ENCODE measurements at regions not wholly inside any gene's neighbourhood (a gene's known extent, or its start where the extent isn't known, plus 50 kb on each side); places are given as distances from the start of the nearest gene placed in this dataset.
A peak's percentile ranks its signal among the peaks of the same experiment; 100 is the strongest.

DNA sequence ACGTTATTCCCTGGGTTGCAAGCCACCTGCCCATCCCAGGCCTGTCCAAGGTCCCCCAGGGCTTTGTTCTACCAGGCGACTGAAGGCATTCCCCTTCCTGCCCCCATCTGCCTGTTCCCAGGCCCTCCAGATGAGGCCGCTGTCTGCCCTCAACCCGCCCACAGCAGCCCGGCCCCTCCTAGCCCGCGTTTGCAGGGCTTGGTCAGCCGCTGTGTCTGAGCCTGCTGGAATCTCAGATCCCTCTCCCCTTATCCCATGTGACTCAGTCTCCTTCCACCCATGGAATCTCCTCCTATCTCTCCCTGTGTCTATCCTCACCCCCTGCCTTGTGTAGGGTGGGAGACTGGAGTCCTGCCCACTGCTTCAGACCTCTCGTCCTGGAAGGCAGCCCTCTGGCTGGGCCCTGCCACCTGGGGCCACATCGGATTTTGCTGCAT is 186.0 kb upstream of the TNRC6C start (continued):
- TF ChIP-seq ZNF552 (CRISPR knock-in tag; IDR thresholded peaks at IDR 0.05; ENCODE audit: borderline replicate concordance) (no peak), SP1 (IDR thresholded peaks at IDR 0.05) (no peak), SP1 (CRISPR knock-in tag; IDR thresholded peaks at IDR 0.05) (peak; percentile 51; the same call in 1 of the 2 replicates), ZFP90 (CRISPR knock-in tag; IDR thresholded peaks at IDR 0.05; ENCODE audit: borderline replicate concordance) (peak; percentile 33; the same call in 1 of the 2 replicates), MXI1 (IDR thresholded peaks at IDR 0.05; ENCODE audit: borderline replicate concordance, low read depth, low read length) (no peak), SP140L (CRISPR knock-in tag; IDR thresholded peaks at IDR 0.05; ENCODE audit: borderline replicate concordance) (no peak), NFKBIZ (CRISPR knock-in tag; IDR thresholded peaks at IDR 0.05) (no peak), ZNF136 (CRISPR knock-in tag; IDR thresholded peaks at IDR 0.05; ENCODE audit: low read depth) (0 out of 2 replicates have a peak, but pooled peaks have one; percentile 38), ZNF547 (CRISPR knock-in tag; IDR thresholded peaks at IDR 0.05) (no peak), ATF7-NPFF (CRISPR knock-in tag; IDR thresholded peaks at IDR 0.05; ENCODE audit: low read depth) (no peak), ZBTB21 (CRISPR knock-in tag; IDR thresholded peaks at IDR 0.05) (no peak), MZF1 (CRISPR knock-in tag; IDR thresholded peaks at IDR 0.05; ENCODE audit: borderline replicate concordance) (no peak), ZNF20 (CRISPR knock-in tag; IDR thresholded peaks at IDR 0.05) (no peak), ZNF235 (CRISPR knock-in tag; IDR thresholded peaks at IDR 0.05; ENCODE audit: borderline replicate concordance) (no peak), ONECUT2 (CRISPR knock-in tag; IDR thresholded peaks at IDR 0.05) (no peak), SMC3 (IDR thresholded peaks at IDR 0.05; ENCODE audit: low read length) (peak; percentile 15; the same call in 1 of the 2 replicates)
- TF ChIP-seq, protein P1, sequence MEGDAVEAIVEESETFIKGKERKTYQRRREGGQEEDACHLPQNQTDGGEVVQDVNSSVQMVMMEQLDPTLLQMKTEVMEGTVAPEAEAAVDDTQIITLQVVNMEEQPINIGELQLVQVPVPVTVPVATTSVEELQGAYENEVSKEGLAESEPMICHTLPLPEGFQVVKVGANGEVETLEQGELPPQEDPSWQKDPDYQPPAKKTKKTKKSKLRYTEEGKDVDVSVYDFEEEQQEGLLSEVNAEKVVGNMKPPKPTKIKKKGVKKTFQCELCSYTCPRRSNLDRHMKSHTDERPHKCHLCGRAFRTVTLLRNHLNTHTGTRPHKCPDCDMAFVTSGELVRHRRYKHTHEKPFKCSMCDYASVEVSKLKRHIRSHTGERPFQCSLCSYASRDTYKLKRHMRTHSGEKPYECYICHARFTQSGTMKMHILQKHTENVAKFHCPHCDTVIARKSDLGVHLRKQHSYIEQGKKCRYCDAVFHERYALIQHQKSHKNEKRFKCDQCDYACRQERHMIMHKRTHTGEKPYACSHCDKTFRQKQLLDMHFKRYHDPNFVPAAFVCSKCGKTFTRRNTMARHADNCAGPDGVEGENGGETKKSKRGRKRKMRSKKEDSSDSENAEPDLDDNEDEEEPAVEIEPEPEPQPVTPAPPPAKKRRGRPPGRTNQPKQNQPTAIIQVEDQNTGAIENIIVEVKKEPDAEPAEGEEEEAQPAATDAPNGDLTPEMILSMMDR (CRISPR knock-in tag; IDR thresholded peaks at IDR 0.05), result peak; percentile 92
- TF ChIP-seq, protein P2, sequence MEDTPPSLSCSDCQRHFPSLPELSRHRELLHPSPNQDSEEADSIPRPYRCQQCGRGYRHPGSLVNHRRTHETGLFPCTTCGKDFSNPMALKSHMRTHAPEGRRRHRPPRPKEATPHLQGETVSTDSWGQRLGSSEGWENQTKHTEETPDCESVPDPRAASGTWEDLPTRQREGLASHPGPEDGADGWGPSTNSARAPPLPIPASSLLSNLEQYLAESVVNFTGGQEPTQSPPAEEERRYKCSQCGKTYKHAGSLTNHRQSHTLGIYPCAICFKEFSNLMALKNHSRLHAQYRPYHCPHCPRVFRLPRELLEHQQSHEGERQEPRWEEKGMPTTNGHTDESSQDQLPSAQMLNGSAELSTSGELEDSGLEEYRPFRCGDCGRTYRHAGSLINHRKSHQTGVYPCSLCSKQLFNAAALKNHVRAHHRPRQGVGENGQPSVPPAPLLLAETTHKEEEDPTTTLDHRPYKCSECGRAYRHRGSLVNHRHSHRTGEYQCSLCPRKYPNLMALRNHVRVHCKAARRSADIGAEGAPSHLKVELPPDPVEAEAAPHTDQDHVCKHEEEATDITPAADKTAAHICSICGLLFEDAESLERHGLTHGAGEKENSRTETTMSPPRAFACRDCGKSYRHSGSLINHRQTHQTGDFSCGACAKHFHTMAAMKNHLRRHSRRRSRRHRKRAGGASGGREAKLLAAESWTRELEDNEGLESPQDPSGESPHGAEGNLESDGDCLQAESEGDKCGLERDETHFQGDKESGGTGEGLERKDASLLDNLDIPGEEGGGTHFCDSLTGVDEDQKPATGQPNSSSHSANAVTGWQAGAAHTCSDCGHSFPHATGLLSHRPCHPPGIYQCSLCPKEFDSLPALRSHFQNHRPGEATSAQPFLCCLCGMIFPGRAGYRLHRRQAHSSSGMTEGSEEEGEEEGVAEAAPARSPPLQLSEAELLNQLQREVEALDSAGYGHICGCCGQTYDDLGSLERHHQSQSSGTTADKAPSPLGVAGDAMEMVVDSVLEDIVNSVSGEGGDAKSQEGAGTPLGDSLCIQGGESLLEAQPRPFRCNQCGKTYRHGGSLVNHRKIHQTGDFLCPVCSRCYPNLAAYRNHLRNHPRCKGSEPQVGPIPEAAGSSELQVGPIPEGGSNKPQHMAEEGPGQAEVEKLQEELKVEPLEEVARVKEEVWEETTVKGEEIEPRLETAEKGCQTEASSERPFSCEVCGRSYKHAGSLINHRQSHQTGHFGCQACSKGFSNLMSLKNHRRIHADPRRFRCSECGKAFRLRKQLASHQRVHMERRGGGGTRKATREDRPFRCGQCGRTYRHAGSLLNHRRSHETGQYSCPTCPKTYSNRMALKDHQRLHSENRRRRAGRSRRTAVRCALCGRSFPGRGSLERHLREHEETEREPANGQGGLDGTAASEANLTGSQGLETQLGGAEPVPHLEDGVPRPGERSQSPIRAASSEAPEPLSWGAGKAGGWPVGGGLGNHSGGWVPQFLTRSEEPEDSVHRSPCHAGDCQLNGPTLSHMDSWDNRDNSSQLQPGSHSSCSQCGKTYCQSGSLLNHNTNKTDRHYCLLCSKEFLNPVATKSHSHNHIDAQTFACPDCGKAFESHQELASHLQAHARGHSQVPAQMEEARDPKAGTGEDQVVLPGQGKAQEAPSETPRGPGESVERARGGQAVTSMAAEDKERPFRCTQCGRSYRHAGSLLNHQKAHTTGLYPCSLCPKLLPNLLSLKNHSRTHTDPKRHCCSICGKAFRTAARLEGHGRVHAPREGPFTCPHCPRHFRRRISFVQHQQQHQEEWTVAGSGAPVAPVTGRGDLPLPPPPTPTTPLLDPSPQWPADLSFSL (CRISPR knock-in tag; IDR thresholded peaks at IDR 0.05), result 0 out of 2 replicates have a peak, but pooled peaks have one; percentile 28
- TF ChIP-seq, protein P3, sequence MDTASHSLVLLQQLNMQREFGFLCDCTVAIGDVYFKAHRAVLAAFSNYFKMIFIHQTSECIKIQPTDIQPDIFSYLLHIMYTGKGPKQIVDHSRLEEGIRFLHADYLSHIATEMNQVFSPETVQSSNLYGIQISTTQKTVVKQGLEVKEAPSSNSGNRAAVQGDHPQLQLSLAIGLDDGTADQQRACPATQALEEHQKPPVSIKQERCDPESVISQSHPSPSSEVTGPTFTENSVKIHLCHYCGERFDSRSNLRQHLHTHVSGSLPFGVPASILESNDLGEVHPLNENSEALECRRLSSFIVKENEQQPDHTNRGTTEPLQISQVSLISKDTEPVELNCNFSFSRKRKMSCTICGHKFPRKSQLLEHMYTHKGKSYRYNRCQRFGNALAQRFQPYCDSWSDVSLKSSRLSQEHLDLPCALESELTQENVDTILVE (CRISPR knock-in tag; IDR thresholded peaks at IDR 0.05), result no peak

All from HepG2 (cell line).